Uterus (tissue), 3 donors: ENCODE measurements at regions not wholly inside any gene's neighbourhood (a gene's known extent, or its start where the extent isn't known, plus 50 kb on each side); places are given as distances from the start of the nearest gene placed in this dataset.

ENCODE experiments used
- DNase-seq, 2 donors: peaks; one replicate each; pipeline ENCODE4 v3.0.0-alpha.2; 2019 to 2020
- H3K27ac ChIP-seq, 2 donors: fragments of 200-600 bp; sonication (generic); 1 replicate in 1 of 2; 2 replicates in 1 of 2; pipeline ENCODE4 v1.5.1; 2016 to 2018
- H3K27me3 ChIP-seq, 2 donors: fragments of 200-600 bp; sonication (generic); one replicate each; pipeline ENCODE4 v1.5.1; 2018 to 2019; ENCODE audit warnings: control low read depth in 1 of 2
- H3K36me3 ChIP-seq, 2 donors: fragments of 200-600 bp; sonication (generic); one replicate each; pipeline ENCODE4 v1.5.1; 2019; ENCODE audit warnings: control low read depth in 1 of 2
- H3K4me1 ChIP-seq, 2 donors: fragments of 200-600 bp; sonication (generic); one replicate each; pipeline ENCODE4 v1.5.1; 2018 to 2019; ENCODE audit warnings: control low read depth in 1 of 2
- H3K4me3 ChIP-seq, 2 donors: fragments of 200-600 bp; sonication (generic); 1 replicate in 1 of 2; 2 replicates in 1 of 2; pipeline ENCODE4 v1.5.1; 2018 to 2019; ENCODE audit warnings: mild to moderate bottlenecking in 1 of 2
- H3K9me3 ChIP-seq, 2 donors: fragments of 200-600 bp; sonication (generic); one replicate each; pipeline ENCODE4 v1.5.1; 2019; ENCODE audit warnings: control low read depth in 1 of 2
- POLR2A ChIP-seq, 2 donors: fragments of 450-650 bp; IDR thresholded peaks; one replicate each; pipeline ENCODE4 v1.6.1; 2016; ENCODE audit warnings: antibody characterized with exemption in 2 of 2, mild to moderate bottlenecking in 1 of 2, moderate library complexity in 1 of 2
- intact Hi-C: fragments of 100-400 bp; cut with DNase I; formaldehyde crosslinking; loops from one replicate; pipeline ENCODE4 v1.15.1; 2023; ENCODE audit warnings: low total_unique reads
- TF ChIP-seq, protein P1 (sequence below), 4 experiments: fragments of 200-600 bp in 2 of 4; fragments of 450-650 bp in 2 of 4; sonication (generic) in 2 of 4; IDR thresholded peaks; one replicate each; pipeline ENCODE4 v1.5.1; 2016 to 2019; ENCODE audit warnings: antibody characterized with exemption in 4 of 4, mild to moderate bottlenecking in 2 of 4, moderate library complexity in 1 of 4
- donor health status: DM: yes; HTN: yes; CAD: no.

DNA sequence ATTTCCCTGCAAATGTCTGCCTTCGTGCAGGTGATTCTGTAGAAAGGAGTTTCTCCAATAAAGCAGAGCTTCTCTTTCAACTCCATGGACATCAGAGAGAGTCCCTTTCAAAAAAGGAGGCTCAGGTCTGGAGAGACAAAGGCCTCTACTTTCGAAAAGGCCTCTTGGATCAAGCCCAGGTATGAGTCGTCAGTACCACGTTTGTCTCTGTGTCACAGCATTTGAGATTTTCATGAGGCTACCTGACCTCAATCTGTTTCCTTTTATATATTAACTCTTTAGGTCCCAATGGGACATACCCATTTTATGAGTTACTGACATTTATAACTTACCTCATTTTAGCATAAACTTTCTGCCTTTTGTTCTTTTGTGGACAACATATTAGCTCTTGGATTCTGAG is 290.8 kb downstream of the RPAP3 start:
- no peak for DNase-seq
- Histone ChIP-seq H3K4me3 (no peak overlapping the region), H3K4me1 (no peaks in the 10 kb centered on the region), H3K9me3 (no peaks in the 10 kb centered on the region), H3K36me3 (no peaks in the 10 kb centered on the region), H3K27me3 (no peaks in the 10 kb centered on the region), H3K27ac (no peak overlapping the region)
- TF ChIP-seq, protein P1, sequence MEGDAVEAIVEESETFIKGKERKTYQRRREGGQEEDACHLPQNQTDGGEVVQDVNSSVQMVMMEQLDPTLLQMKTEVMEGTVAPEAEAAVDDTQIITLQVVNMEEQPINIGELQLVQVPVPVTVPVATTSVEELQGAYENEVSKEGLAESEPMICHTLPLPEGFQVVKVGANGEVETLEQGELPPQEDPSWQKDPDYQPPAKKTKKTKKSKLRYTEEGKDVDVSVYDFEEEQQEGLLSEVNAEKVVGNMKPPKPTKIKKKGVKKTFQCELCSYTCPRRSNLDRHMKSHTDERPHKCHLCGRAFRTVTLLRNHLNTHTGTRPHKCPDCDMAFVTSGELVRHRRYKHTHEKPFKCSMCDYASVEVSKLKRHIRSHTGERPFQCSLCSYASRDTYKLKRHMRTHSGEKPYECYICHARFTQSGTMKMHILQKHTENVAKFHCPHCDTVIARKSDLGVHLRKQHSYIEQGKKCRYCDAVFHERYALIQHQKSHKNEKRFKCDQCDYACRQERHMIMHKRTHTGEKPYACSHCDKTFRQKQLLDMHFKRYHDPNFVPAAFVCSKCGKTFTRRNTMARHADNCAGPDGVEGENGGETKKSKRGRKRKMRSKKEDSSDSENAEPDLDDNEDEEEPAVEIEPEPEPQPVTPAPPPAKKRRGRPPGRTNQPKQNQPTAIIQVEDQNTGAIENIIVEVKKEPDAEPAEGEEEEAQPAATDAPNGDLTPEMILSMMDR (IDR thresholded peaks at IDR 0.05): no peak
- no peak for TF ChIP-seq POLR2A (IDR thresholded peaks at IDR 0.05)
- intact Hi-C loops: no loop called here

GRCh38 chr12:47414511-47414910 is 291.3 kb downstream of the RPAP3 start:
- TF ChIP-seq POLR2A (IDR thresholded peaks at IDR 0.05): no peak
- TF ChIP-seq, protein P1 (IDR thresholded peaks at IDR 0.05): no peak
- intact Hi-C loops: no loop called here
- Histone ChIP-seq H3K9me3 (no peaks in the 10 kb centered on the region), H3K27me3 (no peaks in the 10 kb centered on the region), H3K27ac (no peak overlapping the region), H3K4me3 (no peak overlapping the region), H3K36me3 (no peaks in the 10 kb centered on the region), H3K4me1 (no peaks in the 10 kb centered on the region)
- DNase-seq: no peak

- H3K27me3 ChIP-seq: no peaks in the 10 kb centered on the region
- TF ChIP-seq, protein P1 (IDR thresholded peaks at IDR 0.05): no peak
- TF ChIP-seq POLR2A (IDR thresholded peaks at IDR 0.05): no peak
- H3K9me3 ChIP-seq: no peaks in the 10 kb centered on the region
- no peak overlapping the region for H3K4me3 ChIP-seq
- no peak for DNase-seq
- no peak overlapping the region for H3K27ac ChIP-seq
- no peaks in the 10 kb centered on the region for H3K4me1 ChIP-seq
- H3K36me3 ChIP-seq: no peaks in the 10 kb centered on the region
- intact Hi-C loops: no loop called here
These were observed 292.0 kb downstream of the RPAP3 start for GRCh38 chr12:47413806-47414205.

- H3K27me3 ChIP-seq: no peaks in the 10 kb centered on the region
- H3K4me1 ChIP-seq: no peaks in the 10 kb centered on the region
- intact Hi-C loops: no loop called here
- TF ChIP-seq POLR2A (IDR thresholded peaks at IDR 0.05): no peak
- TF ChIP-seq, protein P1 (IDR thresholded peaks at IDR 0.05): no peak
- H3K4me3 ChIP-seq: no peak overlapping the region
- no peak overlapping the region for H3K27ac ChIP-seq
- H3K9me3 ChIP-seq: no peaks in the 10 kb centered on the region
- no peaks in the 10 kb centered on the region for H3K36me3 ChIP-seq
- no peak for DNase-seq
These were observed 293.1 kb downstream of the RPAP3 start for GRCh38 chr12:47412601-47413236.

DNA sequence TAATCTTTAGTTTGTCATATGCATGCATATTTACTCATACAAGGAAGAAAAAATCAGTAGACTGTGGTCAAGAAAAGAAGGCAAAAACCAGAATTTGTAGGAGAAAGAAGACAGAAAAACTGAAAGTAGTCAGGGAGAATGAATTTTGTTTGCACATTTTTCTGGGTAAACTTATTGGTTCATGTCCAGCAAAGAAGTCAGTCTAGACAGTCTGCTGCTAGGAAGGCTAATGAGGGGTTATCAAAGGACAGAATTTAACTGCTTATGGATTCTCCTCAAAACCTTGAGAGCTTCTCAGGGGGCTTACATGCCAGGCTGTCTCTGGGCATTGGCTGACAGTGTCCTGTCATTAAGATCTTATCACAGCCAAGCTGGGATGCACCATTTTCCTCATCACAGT is 293.9 kb downstream of the RPAP3 start:
- Histone ChIP-seq H3K36me3 (no peaks in the 10 kb centered on the region), H3K9me3 (no peaks in the 10 kb centered on the region), H3K4me1 (no peaks in the 10 kb centered on the region), H3K27ac (no peak overlapping the region), H3K4me3 (no peak overlapping the region), H3K27me3 (no peaks in the 10 kb centered on the region)
- no peak for DNase-seq
- TF ChIP-seq, protein P1 (IDR thresholded peaks at IDR 0.05): no peak
- no peak for TF ChIP-seq POLR2A (IDR thresholded peaks at IDR 0.05)
- intact Hi-C loops: no loop called here
